Brain microvascular endothelial cell (primary cell): ENCODE measurements at regions not wholly inside any gene's neighbourhood (a gene's known extent, or its start where the extent isn't known, plus 50 kb on each side); places are given as distances from the start of the nearest gene placed in this dataset.

ENCODE experiments used
- DNase-seq: peaks from one replicate; pipeline ENCODE4 v3.0.0-alpha.2; 2020
- H3K27ac ChIP-seq: fragments of 250-450 bp; sonication (Bioruptor Pico); 2 replicates; pipeline ENCODE4 v1.5.1; 2020; ENCODE audit warnings: mild to moderate bottlenecking, moderate library complexity
- H3K27me3 ChIP-seq: fragments of 250-450 bp; sonication (Bioruptor Pico); replicated peaks from 2 replicates; pipeline ENCODE4 v1.5.1; 2020; ENCODE audit warnings: mild to moderate bottlenecking
- H3K36me3 ChIP-seq: fragments of 250-450 bp; sonication (Bioruptor Pico); replicated peaks from 2 replicates; pipeline ENCODE4 v1.5.1; 2020; ENCODE audit warnings: mild to moderate bottlenecking
- H3K4me3 ChIP-seq: 2 replicates; pipeline ENCODE4 v1.5.1; 2011; ENCODE audit warnings: low read depth, mild to moderate bottlenecking, control low read depth, low read length, moderate library complexity
- CTCF ChIP-seq: IDR thresholded peaks from 2 replicates; pipeline ENCODE4 v1.5.1; 2011; ENCODE audit warnings: low read depth, mild to moderate bottlenecking, moderate library complexity, low read length, control low read depth, inconsistent platforms; ENCODE audit errors: missing control alignments
- in situ Hi-C: cut with HindIII; loops from 2 replicates; pipeline ENCODE4 v1.10.0; 2017; ENCODE audit warnings: low sequenced_read_pairs, low pct_ligation_motif_present

GRCh38 chr20:55597526-55597925 is 407.8 kb downstream of the CBLN4 start:
- in situ Hi-C loops, result no loop called here
- Histone ChIP-seq H3K36me3 (no peaks in the 10 kb centered on the region), H3K27ac (no peak overlapping the region), H3K4me3 (no peak overlapping the region), H3K27me3 (no peaks in the 10 kb centered on the region)
- DNase-seq, result no peak
- no peak for TF ChIP-seq CTCF

- Histone ChIP-seq H3K36me3 (no peaks in the 10 kb centered on the region), H3K27me3 (no peaks in the 10 kb centered on the region), H3K27ac (no peak overlapping the region), H3K4me3 (no peak overlapping the region)
- DNase-seq, result no peak
- in situ Hi-C loops, result no loop called here
- TF ChIP-seq CTCF, result no peak
Measured at GRCh38 chr20:55596431-55596830, 408.9 kb downstream of the CBLN4 start.

- Histone ChIP-seq H3K36me3 (no peaks in the 10 kb centered on the region), H3K4me3 (no peak overlapping the region), H3K27me3 (no peaks in the 10 kb centered on the region), H3K27ac (no peak overlapping the region)
- TF ChIP-seq CTCF, result no peak
- in situ Hi-C loops, result no loop called here
- DNase-seq, result no peak
Measured at GRCh38 chr20:55592866-55593265, 412.5 kb downstream of the CBLN4 start.

GRCh38 chr20:55586610-55587009 is 418.7 kb downstream of the CBLN4 start:
- Histone ChIP-seq H3K27me3 (no peaks in the 10 kb centered on the region), H3K4me3 (no peak overlapping the region), H3K27ac (no peak overlapping the region), H3K36me3 (no peaks in the 10 kb centered on the region)
- in situ Hi-C loops, result no loop called here
- no peak for DNase-seq
- TF ChIP-seq CTCF, result no peak

- H3K4me3 ChIP-seq, result no peak overlapping the region
- DNase-seq, result no peak
- in situ Hi-C loops, result no loop called here
- no peak overlapping the region for H3K27ac ChIP-seq
- no peaks in the 10 kb centered on the region for H3K27me3 ChIP-seq
- no peak for TF ChIP-seq CTCF
- no peaks in the 10 kb centered on the region for H3K36me3 ChIP-seq
Measured at GRCh38 chr20:55584964-55585363, 420.4 kb downstream of the CBLN4 start.

GRCh38 chr20:55584307-55584706 is 421.0 kb downstream of the CBLN4 start:
- no peak overlapping the region for H3K27ac ChIP-seq
- H3K4me3 ChIP-seq, result no peak overlapping the region
- DNase-seq, result no peak
- in situ Hi-C loops, result no loop called here
- H3K36me3 ChIP-seq, result no peaks in the 10 kb centered on the region
- TF ChIP-seq CTCF, result no peak
- no peaks in the 10 kb centered on the region for H3K27me3 ChIP-seq
